Esophagus squamous epithelium (tissue), 4 donors: ENCODE measurements at regions not wholly inside any gene's neighbourhood (a gene's known extent, or its start where the extent isn't known, plus 50 kb on each side); places are given as distances from the start of the nearest gene placed in this dataset.

Source experiments
- CTCF ChIP-seq, 6 experiments: fragments of 450-650 bp in 4 of 6; fragments of 200-600 bp in 2 of 6; sonication (generic) in 2 of 6; IDR thresholded peaks; one replicate each; pipeline ENCODE4 v1.5.1; 2016 to 2019; ENCODE audit warnings: antibody characterized with exemption in 6 of 6, mild to moderate bottlenecking in 4 of 6, moderate library complexity in 4 of 6
- POLR2A ChIP-seq, 4 donors: fragments of 450-650 bp; IDR thresholded peaks; one replicate each; pipeline ENCODE4 v1.6.1; 2017; ENCODE audit warnings: antibody characterized with exemption in 4 of 4, mild to moderate bottlenecking in 4 of 4, moderate library complexity in 3 of 4

DNA sequence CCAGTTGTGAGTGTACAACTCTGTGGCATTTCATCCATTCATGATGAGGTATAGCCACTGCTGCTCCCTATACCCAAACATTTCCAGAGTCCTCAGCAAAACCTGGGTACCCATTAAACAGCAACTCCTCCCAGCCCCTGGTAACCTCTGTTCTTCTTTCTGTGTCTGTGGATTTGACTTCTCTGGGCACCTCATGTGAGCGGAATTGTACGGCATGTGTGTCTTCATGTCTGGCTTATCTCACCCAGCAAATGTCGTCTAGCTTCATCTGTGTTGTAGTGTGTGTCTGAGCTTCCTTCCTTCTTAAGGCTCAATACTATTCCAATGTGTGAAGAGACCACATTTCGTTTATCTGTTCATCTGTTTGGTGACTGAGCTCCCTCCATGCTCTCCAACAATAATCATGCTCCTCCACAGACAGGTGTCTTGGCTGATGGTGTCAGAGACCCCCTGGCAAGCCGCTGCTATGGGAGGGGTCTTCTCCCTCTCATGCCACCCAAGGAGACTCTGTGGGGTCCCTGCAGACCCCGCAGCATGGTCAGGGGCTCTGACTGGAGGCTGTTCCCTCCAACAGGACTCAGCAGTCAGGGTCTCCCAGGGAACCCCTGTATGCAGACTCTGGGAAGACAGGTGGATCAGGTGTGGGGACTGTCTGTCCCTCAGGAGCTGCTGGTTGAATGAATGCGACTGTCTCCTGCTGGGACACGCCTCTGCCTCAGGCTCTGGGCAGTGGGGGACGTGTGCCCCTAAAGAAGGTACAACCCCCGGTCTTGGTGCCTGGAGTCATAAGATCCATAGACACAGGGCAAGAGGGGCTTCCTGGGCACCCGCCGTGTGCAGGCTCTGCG lies 52.7 kb downstream of the SMIM38 start:
- no peak for TF ChIP-seq CTCF (IDR thresholded peaks at IDR 0.05)
- TF ChIP-seq POLR2A (IDR thresholded peaks at IDR 0.05) = no peak
